ENCODE measurements at regions not wholly inside any gene's neighbourhood (a gene's known extent, or its start where the extent isn't known, plus 50 kb on each side); places are given as distances from the start of the nearest gene placed in this dataset.

- DNase-seq (ENCODE audit: low spot score), result no peak
Measured at GRCh38 chr7:21364801-21365271, 63.0 kb upstream of the SP4 start.

- no peak for DNase-seq (ENCODE audit: low spot score)
Measured at GRCh38 chr7:21365866-21366624, 61.8 kb upstream of the SP4 start.

- no peak for DNase-seq (ENCODE audit: low spot score)
Measured at GRCh38 chr7:21367081-21367480, 60.8 kb upstream of the SP4 start.

- no peak for DNase-seq (ENCODE audit: low spot score)
Measured at GRCh38 chr7:21367537-21367936, 60.3 kb upstream of the SP4 start.

- no peak for DNase-seq (ENCODE audit: low spot score)
Measured at GRCh38 chr7:21368317-21368716, 59.6 kb upstream of the SP4 start.

GRCh38 chr7:21370283-21370982 is 57.5 kb upstream of the SP4 start:
- DNase-seq (ENCODE audit: low spot score), result no peak

GRCh38 chr7:21371360-21371759 is 56.5 kb upstream of the SP4 start:
- DNase-seq (ENCODE audit: low spot score), result no peak

- no peak for DNase-seq (ENCODE audit: low spot score)
Measured at GRCh38 chr7:21373031-21373430, 54.9 kb upstream of the SP4 start.

- DNase-seq (ENCODE audit: low spot score), result no peak
Measured at GRCh38 chr7:21374134-21374533, 53.7 kb upstream of the SP4 start.

GRCh38 chr7:21377545-21377944 is 50.3 kb upstream of the SP4 start:
- DNase-seq (ENCODE audit: low spot score), result no peak
